Heart left ventricle (tissue), 16 donors: ENCODE measurements at regions not wholly inside any gene's neighbourhood (a gene's known extent, or its start where the extent isn't known, plus 50 kb on each side); places are given as distances from the start of the nearest gene placed in this dataset.

ENCODE experiments used
- ATAC-seq, 4 donors: fragments of 200-7000 bp; cut with Tn5 transposase; one replicate each; pipeline ENCODE4 v1.9.1; 2020 to 2022; ENCODE audit warnings: moderate library complexity in 4 of 4, mild to moderate bottlenecking in 3 of 4, moderate number of reproducible peaks in 1 of 4
- DNase-seq, 5 donors: peaks; one replicate each; pipeline ENCODE4 v3.0.0-alpha.2; 2020
- H3K27ac ChIP-seq, 12 donors: fragments of 200-600 bp; sonication (generic) in 4 of 12; one replicate each; pipeline versions ENCODE4 v1.5.0 to v1.8.0; 2016 to 2022; ENCODE audit warnings: mild to moderate bottlenecking in 2 of 12
- H3K27me3 ChIP-seq, 9 donors: fragments of 200-600 bp; sonication (generic) in 2 of 9; one replicate each; pipeline versions ENCODE4 v1.5.1 to v1.8.0; 2016 to 2022; ENCODE audit warnings: mild to moderate bottlenecking in 3 of 9
- H3K36me3 ChIP-seq, 9 donors: fragments of 200-600 bp; sonication (generic) in 2 of 9; one replicate each; pipeline versions ENCODE4 v1.5.0 to v1.8.0; 2018 to 2022; ENCODE audit warnings: mild to moderate bottlenecking in 2 of 9
- H3K4me1 ChIP-seq, 12 donors: fragments of 200-600 bp; sonication (generic) in 4 of 12; one replicate each; pipeline versions ENCODE4 v1.5.0 to v1.8.0; 2016 to 2022; ENCODE audit warnings: mild to moderate bottlenecking in 3 of 12
- H3K4me3 ChIP-seq, 12 donors: fragments of 200-600 bp; sonication (generic) in 4 of 12; one replicate each; pipeline versions ENCODE4 v1.5.0 to v1.8.0; 2017 to 2022; ENCODE audit warnings: mild to moderate bottlenecking in 9 of 12, moderate library complexity in 4 of 12
- H3K9me3 ChIP-seq, 12 donors: fragments of 200-600 bp; sonication (generic) in 4 of 12; one replicate each; pipeline versions ENCODE4 v1.5.0 to v1.8.0; 2016 to 2022; ENCODE audit warnings: mild to moderate bottlenecking in 1 of 12
- CTCF ChIP-seq, 12 donors: fragments of 200-600 bp; sonication (generic) in 4 of 12; IDR thresholded peaks; one replicate each; pipeline versions ENCODE4 v1.5.0 to v1.8.0; 2018 to 2022; ENCODE audit warnings: antibody characterized with exemption in 12 of 12, mild to moderate bottlenecking in 5 of 12
- POLR2A ChIP-seq, 2 donors: fragments of 450-650 bp; IDR thresholded peaks; one replicate each; pipeline ENCODE4 v1.6.1; 2017; ENCODE audit warnings: antibody characterized with exemption in 2 of 2, mild to moderate bottlenecking in 2 of 2, moderate library complexity in 2 of 2
- WGBS, 4 donors: extraction: QIAGEN DNeasy Blood & Tissue Kit in 2 of 4; methylation state at CpG; one replicate each; pipeline versions ENCODE4 v1.1.5 to v1.1.7; 2013 to 2018; 5-methylcytosine and 5-hydroxymethylcytosine counted together
- intact Hi-C, 10 donors: fragments of 100-400 bp; cut with DNase I; formaldehyde crosslinking; loops; one replicate each; pipeline versions ENCODE4 v1.11.1 to v1.14.2; 2022
- donor health status: ischemic (EF 13 %, LVEDD 7.1; RV severe dilation, severe dysfunction).
- donor health status: healthy with polysubstance abuse.
- donor health status: DM: no; HTN: yes; CAD: no.
- donor health status: DM: no; HTN: no; CAD: no.
- donor health status: ischemic (EF 25% LVEDD 6.9; RV normal size, moderate dysfunction).
- donor health status: ischemic (EF 25% LVEDD 5.7; RV mildly dilated, moderate dysfunction).
- donor health status: healthy.
- donor health status: DM: yes; HTN: yes; CAD: no.
- donor health status: ischemic (EF 35%, LVEDD 5.7; RV mildly dilated, moderate dysfunction).
- donor health status: nonischemic (EF 11% LVEDD 7.7; RV severe dilation, severe dysfunction).
- donor health status: DM: yes; HTN: yes; CAD: no.
- donor health status: PGD.
- donor health status: ischemic (EF 29% LVEDD 5.4; RV normal size, mild dysfunction).
- donor health status: nonischemic (EF 23%, LVEDD 6.1; RV moderate dilation, normal function).

- Histone ChIP-seq H3K27ac (peak overlapping the region in 7 of 12 donors; percentile 2 to 57 (median 33)), H3K36me3 (peaks cover 0 to 13% (median 0%) of the 10 kb centered on the region in 9 donors), H3K9me3 (no peaks in the 10 kb centered on the region), H3K27me3 (no peaks in the 10 kb centered on the region), H3K4me3 (no peak overlapping the region), H3K4me1 (peaks cover 0 to 22% (median 2%) of the 10 kb centered on the region in 12 donors)
- TF ChIP-seq POLR2A (IDR thresholded peaks at IDR 0.05): no peak
- no peak for TF ChIP-seq CTCF (IDR thresholded peaks at IDR 0.05)
- DNase-seq (no peak), ATAC-seq (peak in 3 of 4 donors; percentile 68 to 92 (median 83))
- intact Hi-C loops: no loop called here
- 44 to 89% (median 66%) methylated on average over 1 of the region's 1 CpG for WGBS, 4 donors
Observed at GRCh38 chr17:63356337-63356757, 89.8 kb downstream of the CYB561 start.

GRCh38 chr17:63358111-63358839, 87.8 kb downstream of the CYB561 start:
- DNase-seq: no peak
- 76 to 83% (median 79%) methylated on average over 6 of the region's 6 CpGs for WGBS, 4 donors
- Histone ChIP-seq H3K4me1 (peaks cover 0 to 22% (median 2%) of the 10 kb centered on the region in 12 donors), H3K27me3 (no peaks in the 10 kb centered on the region), H3K4me3 (no peak overlapping the region), H3K9me3 (no peaks in the 10 kb centered on the region), H3K36me3 (peaks cover 0 to 18% (median 0%) of the 10 kb centered on the region in 9 donors), H3K27ac (peak overlapping the region in 1 of 12 donors; percentile 33)
- ATAC-seq: no peak
- intact Hi-C loops: no loop called here
- TF ChIP-seq POLR2A (IDR thresholded peaks at IDR 0.05) (no peak), CTCF (IDR thresholded peaks at IDR 0.05) (no peak)

- Histone ChIP-seq H3K4me1 (peaks cover 0 to 22% (median 2%) of the 10 kb centered on the region in 12 donors), H3K27me3 (no peaks in the 10 kb centered on the region), H3K9me3 (no peaks in the 10 kb centered on the region), H3K27ac (no peak overlapping the region), H3K4me3 (no peak overlapping the region), H3K36me3 (peaks cover 0 to 18% (median 0%) of the 10 kb centered on the region in 9 donors)
- DNase-seq (no peak), ATAC-seq (no peak)
- TF ChIP-seq CTCF (IDR thresholded peaks at IDR 0.05) (no peak), POLR2A (IDR thresholded peaks at IDR 0.05) (no peak)
- intact Hi-C loops: no loop called here
- 92 to 98% (median 94%) methylated on average over 3 of the region's 3 CpGs for WGBS, 4 donors
Observed at GRCh38 chr17:63358956-63359355, 87.2 kb downstream of the CYB561 start.

- DNase-seq (no peak), ATAC-seq (peak in 1 of 4 donors; percentile 41)
- Histone ChIP-seq H3K36me3 (peaks cover 0 to 10% (median 0%) of the 10 kb centered on the region in 9 donors), H3K4me3 (no peak overlapping the region), H3K9me3 (no peaks in the 10 kb centered on the region), H3K4me1 (peaks cover 0 to 32% (median 9%) of the 10 kb centered on the region in 12 donors), H3K27ac (no peak overlapping the region), H3K27me3 (no peaks in the 10 kb centered on the region)
- WGBS, 4 donors: 82 to 93% (median 88%) methylated on average over 7 of the region's 7 CpGs
- intact Hi-C loops: no loop called here
- TF ChIP-seq CTCF (IDR thresholded peaks at IDR 0.05) (no peak), POLR2A (IDR thresholded peaks at IDR 0.05) (no peak)
Observed at GRCh38 chr17:63361182-63361581, 84.9 kb downstream of the CYB561 start.
